Psoas muscle (tissue), 7 donors: ENCODE measurements at regions not wholly inside any gene's neighbourhood (a gene's known extent, or its start where the extent isn't known, plus 50 kb on each side); places are given as distances from the start of the nearest gene placed in this dataset.

Experiments
- ATAC-seq, 4 donors: fragments of 200-7000 bp; cut with Tn5 transposase; one replicate each; pipeline ENCODE4 v1.9.1; 2020; ENCODE audit warnings: moderate library complexity in 3 of 4, mild to moderate bottlenecking in 2 of 4
- DNase-seq, 2 donors: peaks; one replicate each; pipeline ENCODE4 v3.0.0-alpha.2; 2020
- H3K27ac ChIP-seq: fragments of 200-600 bp; one replicate; pipeline ENCODE4 v1.8.0; 2022
- H3K27me3 ChIP-seq, 3 donors: fragments of 200-600 bp in 1 of 3; one replicate each; pipeline versions ENCODE4 v1.6.1 to v1.8.0; 2013 to 2022; ENCODE audit warnings: low read length in 2 of 3, mild to moderate bottlenecking in 2 of 3, moderate library complexity in 1 of 3; ENCODE audit not compliant: insufficient read depth in 3 of 3
- H3K36me3 ChIP-seq, 2 donors: fragments of 200-600 bp in 1 of 2; one replicate each; pipeline versions ENCODE4 v1.6.1 to v1.8.0; 2013 to 2022; ENCODE audit warnings: low read depth in 1 of 2, mild to moderate bottlenecking in 1 of 2, moderate library complexity in 1 of 2; ENCODE audit not compliant: insufficient read depth in 1 of 2
- H3K4me1 ChIP-seq: fragments of 200-600 bp; one replicate; pipeline ENCODE4 v1.8.0; 2022
- H3K4me3 ChIP-seq: fragments of 200-600 bp; one replicate; pipeline ENCODE4 v1.8.0; 2022; ENCODE audit warnings: mild to moderate bottlenecking
- H3K9me3 ChIP-seq: fragments of 200-600 bp; one replicate; pipeline ENCODE4 v1.8.0; 2022
- CTCF ChIP-seq: fragments of 200-600 bp; IDR thresholded peaks from one replicate; pipeline ENCODE4 v1.8.0; 2022; ENCODE audit warnings: antibody characterized with exemption
- WGBS, 3 donors: extraction: QIAGEN DNeasy Blood & Tissue Kit; methylation state at CpG; one replicate each; pipeline versions ENCODE4 v1.1.6 to v1.1.7; 2013; 5-methylcytosine and 5-hydroxymethylcytosine counted together
- intact Hi-C, 2 donors: fragments of 100-400 bp; cut with DNase I; formaldehyde crosslinking; loops; one replicate each; pipeline versions ENCODE4 v1.11.0 to v1.14.2; 2022
- donor health status: healthy with polysubstance abuse.
- donor health status: DM: no; HTN: no; CAD: no; lungs with moderate emphysema.
- donor health status: Bipolar disorder and iron deficiency.
- donor health status: healthy.
- donor health status: DM: yes; HTN: yes; CAD: no.
- donor health status: DM: no; HTN: no; CAD: no.
- donor health status: DM: yes; HTN: yes; CAD: no.

- no peaks in the 10 kb centered on the region for H3K4me1 ChIP-seq
- ATAC-seq, result no peak
- WGBS, 3 donors, result 38 to 55% (median 53%) methylated on average over 4 of the region's 4 CpGs
- no peak for TF ChIP-seq CTCF
- intact Hi-C loops, result no loop called here
- DNase-seq, result no peak
- no peaks in the 10 kb centered on the region for H3K36me3 ChIP-seq
- H3K27me3 ChIP-seq, result no peaks in the 10 kb centered on the region
- H3K9me3 ChIP-seq, result no peaks in the 10 kb centered on the region
- H3K4me3 ChIP-seq, result no peak overlapping the region
- no peak overlapping the region for H3K27ac ChIP-seq
Measured at GRCh38 chr1:222404710-222405109, 143.2 kb downstream of the HHIPL2 start.

GRCh38 chr1:222399197-222399596 is 148.7 kb downstream of the HHIPL2 start:
- no peaks in the 10 kb centered on the region for H3K9me3 ChIP-seq
- H3K27ac ChIP-seq, result no peak overlapping the region
- intact Hi-C loops, result no loop called here
- H3K27me3 ChIP-seq, result no peaks in the 10 kb centered on the region
- DNase-seq (no peak), ATAC-seq (no peak)
- no peak overlapping the region for H3K4me3 ChIP-seq
- no peaks in the 10 kb centered on the region for H3K4me1 ChIP-seq
- H3K36me3 ChIP-seq, result no peaks in the 10 kb centered on the region
- no peak for TF ChIP-seq CTCF

- no peak for DNase-seq
Measured at GRCh38 chr1:222394224-222394623, 153.7 kb downstream of the HHIPL2 start.

GRCh38 chr1:222392556-222392955 is 155.3 kb downstream of the HHIPL2 start:
- Histone ChIP-seq H3K27me3 (no peaks in the 10 kb centered on the region), H3K36me3 (no peaks in the 10 kb centered on the region), H3K27ac (no peak overlapping the region), H3K4me1 (no peaks in the 10 kb centered on the region), H3K9me3 (no peaks in the 10 kb centered on the region), H3K4me3 (no peak overlapping the region)
- no peak for ATAC-seq
- no peak for DNase-seq
- intact Hi-C loops, result no loop called here
- WGBS, 3 donors, result 72 to 79% (median 75%) methylated on average over 3 of the region's 3 CpGs
- TF ChIP-seq CTCF, result no peak

More at GRCh38 chr1:222394224-222394623, 153.7 kb downstream of the HHIPL2 start:
- no peaks in the 10 kb centered on the region for H3K27me3 ChIP-seq
- H3K4me1 ChIP-seq, result no peaks in the 10 kb centered on the region
- H3K27ac ChIP-seq, result no peak overlapping the region
- no peak overlapping the region for H3K4me3 ChIP-seq
- WGBS, 3 donors, result 65 to 78% (median 78%) methylated on average over 1 of the region's 1 CpG
- TF ChIP-seq CTCF, result no peak
- no peak for ATAC-seq
- intact Hi-C loops, result no loop called here
- H3K9me3 ChIP-seq, result no peaks in the 10 kb centered on the region
- no peaks in the 10 kb centered on the region for H3K36me3 ChIP-seq

GRCh38 chr1:222390181-222390580 is 157.7 kb downstream of the HHIPL2 start:
- H3K27me3 ChIP-seq, result no peaks in the 10 kb centered on the region
- H3K4me1 ChIP-seq, result no peaks in the 10 kb centered on the region
- no peak overlapping the region for H3K27ac ChIP-seq
- no peak for TF ChIP-seq CTCF
- no peak for ATAC-seq
- no peaks in the 10 kb centered on the region for H3K36me3 ChIP-seq
- WGBS, 3 donors, result 59 to 79% (median 70%) methylated on average over 2 of the region's 2 CpGs
- intact Hi-C loops, result no loop called here
- no peaks in the 10 kb centered on the region for H3K9me3 ChIP-seq
- H3K4me3 ChIP-seq, result no peak overlapping the region
- DNase-seq, result no peak
